Cardiac fibroblast (primary cell): ENCODE measurements at regions not wholly inside any gene's neighbourhood (a gene's known extent, or its start where the extent isn't known, plus 50 kb on each side); places are given as distances from the start of the nearest gene placed in this dataset.

ENCODE experiments used
- DNase-seq, 2 donors: peaks; one replicate each; pipeline versions ENCODE4 v3.0.0 to v3.0.0-alpha.2; 2010; ENCODE audit warnings: low read depth in 2 of 2
- H3K4me3 ChIP-seq, 2 donors: replicated peaks in 1 of 2; 1 replicate in 1 of 2; 2 replicates in 1 of 2; pipeline ENCODE4 v1.5.1; 2011; ENCODE audit warnings: low read depth in 2 of 2, low read length in 2 of 2, mild to moderate bottlenecking in 2 of 2, moderate library complexity in 1 of 2
- TF ChIP-seq, protein P1 (sequence below): IDR thresholded peaks from one replicate; pipeline ENCODE4 v1.5.1; 2011; ENCODE audit warnings: low read depth, mild to moderate bottlenecking, low read length, inconsistent platforms

DNA sequence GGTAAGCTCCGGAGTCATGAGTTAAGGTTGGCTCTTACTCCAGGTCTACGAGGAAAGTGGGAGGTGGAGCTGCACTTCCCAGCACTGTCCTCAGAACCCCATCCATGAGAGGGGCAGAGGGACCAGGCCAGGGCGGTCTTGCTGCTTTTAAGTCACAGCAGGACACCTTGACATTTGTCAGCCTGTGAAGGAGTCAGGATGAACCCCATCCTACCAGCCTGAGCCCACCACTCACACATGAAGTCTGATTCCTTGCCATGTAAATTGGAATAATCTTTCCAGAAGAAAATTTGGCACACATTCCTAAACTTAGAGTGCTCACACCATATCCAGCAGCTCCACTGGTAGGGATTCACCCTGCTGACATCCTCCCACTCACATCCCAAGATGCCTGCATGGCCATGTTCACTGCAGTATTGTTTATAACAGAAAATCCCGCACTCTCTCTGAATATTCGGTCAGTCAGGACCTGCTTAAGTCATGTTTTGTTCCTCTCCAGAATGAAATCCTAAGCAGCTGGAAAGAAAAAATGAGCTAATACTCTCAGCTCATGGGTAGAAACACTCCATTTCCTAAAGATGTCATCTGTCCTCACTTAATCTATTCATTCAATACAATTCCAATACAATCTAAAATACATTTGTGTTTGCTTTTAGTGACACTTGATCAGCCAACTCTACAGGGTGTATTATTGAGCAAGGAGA lies 79.3 kb upstream of the COL5A1 start:
- TF ChIP-seq, protein P1, sequence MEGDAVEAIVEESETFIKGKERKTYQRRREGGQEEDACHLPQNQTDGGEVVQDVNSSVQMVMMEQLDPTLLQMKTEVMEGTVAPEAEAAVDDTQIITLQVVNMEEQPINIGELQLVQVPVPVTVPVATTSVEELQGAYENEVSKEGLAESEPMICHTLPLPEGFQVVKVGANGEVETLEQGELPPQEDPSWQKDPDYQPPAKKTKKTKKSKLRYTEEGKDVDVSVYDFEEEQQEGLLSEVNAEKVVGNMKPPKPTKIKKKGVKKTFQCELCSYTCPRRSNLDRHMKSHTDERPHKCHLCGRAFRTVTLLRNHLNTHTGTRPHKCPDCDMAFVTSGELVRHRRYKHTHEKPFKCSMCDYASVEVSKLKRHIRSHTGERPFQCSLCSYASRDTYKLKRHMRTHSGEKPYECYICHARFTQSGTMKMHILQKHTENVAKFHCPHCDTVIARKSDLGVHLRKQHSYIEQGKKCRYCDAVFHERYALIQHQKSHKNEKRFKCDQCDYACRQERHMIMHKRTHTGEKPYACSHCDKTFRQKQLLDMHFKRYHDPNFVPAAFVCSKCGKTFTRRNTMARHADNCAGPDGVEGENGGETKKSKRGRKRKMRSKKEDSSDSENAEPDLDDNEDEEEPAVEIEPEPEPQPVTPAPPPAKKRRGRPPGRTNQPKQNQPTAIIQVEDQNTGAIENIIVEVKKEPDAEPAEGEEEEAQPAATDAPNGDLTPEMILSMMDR: no peak
- DNase-seq: no peak
- H3K4me3 ChIP-seq: no peak overlapping the region

DNA sequence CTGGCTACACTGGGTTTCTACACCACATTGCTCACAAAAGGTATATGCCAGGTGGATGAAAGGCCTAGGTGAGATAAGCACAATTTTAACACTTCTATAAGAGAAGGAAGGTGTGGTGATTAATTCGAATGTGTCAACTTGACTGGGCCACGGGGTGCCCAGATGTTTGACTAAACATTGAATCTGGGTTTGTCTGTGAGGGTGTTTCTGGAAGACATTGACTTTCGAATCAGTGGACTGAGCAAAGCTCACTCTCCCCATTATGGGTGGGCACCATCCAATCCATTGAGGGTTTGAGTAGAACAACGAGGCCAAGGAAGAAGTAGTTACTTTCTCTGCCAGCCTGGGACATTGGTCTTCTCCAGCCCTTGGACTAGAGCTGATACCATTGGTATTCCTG lies 78.2 kb upstream of the COL5A1 start:
- DNase-seq: no peak
- TF ChIP-seq, protein P1: no peak
- H3K4me3 ChIP-seq: no peak overlapping the region

DNA sequence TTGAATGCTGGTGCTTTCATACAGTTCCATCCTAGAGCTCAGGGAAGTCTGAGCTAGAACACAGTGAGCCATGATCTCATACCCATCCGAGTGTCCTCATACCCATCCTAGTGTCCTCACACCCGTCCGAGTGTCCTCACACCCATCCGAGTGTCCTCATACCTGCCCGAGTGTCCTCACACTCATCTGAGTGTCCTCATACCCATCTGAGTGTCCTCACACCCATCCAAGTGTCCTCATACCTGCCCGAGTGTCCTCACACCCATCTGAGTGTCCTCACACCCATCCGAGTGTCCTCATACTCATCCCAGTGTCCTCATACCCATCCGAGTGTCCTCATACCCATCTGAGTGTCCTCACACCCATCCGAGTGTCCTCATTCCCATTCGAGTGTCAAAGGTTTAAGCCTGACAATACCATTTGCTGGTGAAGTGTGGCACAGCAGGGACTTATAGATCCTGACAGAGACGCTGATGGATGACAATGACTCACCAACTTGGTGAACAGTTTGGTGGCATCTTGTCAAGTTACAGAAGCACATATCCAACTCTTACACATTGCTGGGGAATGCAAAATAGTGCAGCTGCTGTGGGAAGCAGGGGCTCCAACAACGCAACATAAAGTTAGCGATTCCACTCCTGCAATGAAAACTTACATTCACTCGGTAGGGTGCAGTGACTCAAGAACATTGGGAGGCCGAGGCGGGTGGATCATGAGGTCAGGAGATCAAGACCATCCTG lies 77.0 kb upstream of the COL5A1 start:
- no peak overlapping the region for H3K4me3 ChIP-seq
- TF ChIP-seq, protein P1: no peak
- DNase-seq: peak; percentile 52 to 66

DNA sequence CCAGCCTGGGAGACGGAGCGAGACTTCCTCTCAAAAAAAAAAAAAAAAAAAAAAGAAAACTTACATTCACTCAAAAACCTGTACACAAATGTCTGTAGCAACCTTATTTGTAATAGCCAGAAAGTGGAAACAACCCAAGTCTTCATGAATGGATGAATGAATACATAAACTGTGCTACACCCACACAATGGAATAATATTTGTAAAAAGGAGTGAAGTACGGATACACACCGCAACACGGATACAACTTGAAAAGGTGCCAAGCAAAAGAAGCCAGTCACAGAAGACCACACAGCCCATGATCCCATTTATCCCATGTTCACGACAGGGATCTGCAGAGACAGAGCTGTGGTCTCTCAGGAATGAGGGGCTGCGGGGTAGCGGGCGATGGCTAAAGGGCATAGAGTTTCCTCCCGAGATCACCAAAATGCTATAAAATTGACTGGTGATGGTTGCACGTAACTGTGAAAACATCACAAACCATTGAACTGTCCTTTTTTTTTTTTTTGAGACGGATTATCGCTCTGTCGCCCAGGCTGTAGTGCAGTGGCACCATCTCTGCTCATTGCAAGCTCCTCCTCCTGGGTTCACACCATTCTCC lies 76.2 kb upstream of the COL5A1 start:
- no peak overlapping the region for H3K4me3 ChIP-seq
- TF ChIP-seq, protein P1: no peak
- DNase-seq: no peak

DNA sequence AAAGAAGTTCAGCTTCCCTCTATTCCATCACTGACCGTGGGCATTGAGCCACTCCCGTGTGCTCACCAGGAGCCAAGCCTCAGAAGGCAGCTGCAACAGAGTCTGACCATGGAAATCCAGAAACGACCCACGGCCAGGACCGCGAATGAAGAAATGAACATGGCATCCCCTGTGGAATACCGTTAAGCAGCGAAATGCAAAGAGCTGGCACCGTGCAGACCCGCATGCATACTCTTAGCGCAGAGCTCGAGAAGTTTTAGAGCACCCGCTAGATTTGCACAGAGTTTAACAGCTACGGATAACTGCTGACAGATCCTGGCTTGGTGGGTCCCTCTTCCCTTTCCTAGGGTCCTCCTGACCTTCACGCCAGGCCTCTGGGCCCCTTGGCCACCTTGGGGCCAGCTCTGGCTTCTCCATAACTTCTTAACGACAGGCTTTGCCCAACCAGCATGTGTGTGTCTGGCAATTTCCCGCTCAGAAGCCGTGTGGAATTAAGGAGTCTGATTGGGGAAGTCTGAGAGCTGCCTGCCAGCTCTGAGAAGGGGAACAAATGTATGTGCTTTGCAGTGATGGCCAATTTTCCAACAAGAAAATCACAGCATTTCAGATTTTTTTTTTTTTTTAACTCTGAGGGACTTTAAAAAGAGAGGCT lies 75.3 kb upstream of the COL5A1 start:
- TF ChIP-seq, protein P1: no peak
- H3K4me3 ChIP-seq: no peak overlapping the region
- DNase-seq: no peak

DNA sequence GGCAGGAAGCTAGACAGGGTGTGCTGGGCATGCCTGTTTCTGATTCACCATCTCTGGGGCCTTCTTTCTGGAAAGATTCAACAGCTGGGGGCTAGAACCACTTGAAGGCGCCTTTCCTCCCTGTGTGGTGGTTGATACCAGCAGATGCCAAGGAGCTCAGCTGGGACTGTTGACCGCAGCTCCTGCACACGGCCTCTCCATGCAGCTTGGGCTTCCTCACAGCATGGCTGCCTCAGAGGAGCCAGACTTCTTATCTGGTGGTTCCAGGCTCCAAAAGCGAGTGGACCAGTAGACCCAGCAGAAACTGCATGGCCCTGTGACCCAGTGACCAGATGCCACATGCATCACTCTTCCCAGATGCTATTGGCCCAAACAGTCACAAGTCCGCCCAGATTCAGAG lies 74.7 kb upstream of the COL5A1 start:
- no peak for DNase-seq
- TF ChIP-seq, protein P1: no peak
- H3K4me3 ChIP-seq: no peak overlapping the region
